Stomach (tissue), 4 donors: ENCODE measurements at regions not wholly inside any gene's neighbourhood (a gene's known extent, or its start where the extent isn't known, plus 50 kb on each side); places are given as distances from the start of the nearest gene placed in this dataset.

Source experiments
- CTCF ChIP-seq, 7 experiments: fragments of 450-650 bp in 4 of 7; fragments of 200-600 bp in 3 of 7; sonication (generic) in 3 of 7; IDR thresholded peaks; one replicate each; pipeline ENCODE4 v1.5.1; 2016 to 2019; ENCODE audit warnings: antibody characterized with exemption in 7 of 7, control low read depth in 2 of 7, mild to moderate bottlenecking in 1 of 7
- EP300 ChIP-seq: sonication (generic); formaldehyde crosslinking; IDR thresholded peaks from one replicate; pipeline ENCODE4 v1.6.1; 2017; ENCODE audit warnings: antibody characterized with exemption
- POLR2A ChIP-seq, 4 donors: fragments of 450-650 bp; IDR thresholded peaks; one replicate each; pipeline ENCODE4 v1.6.1; 2016; ENCODE audit warnings: antibody characterized with exemption in 4 of 4, control low read depth in 2 of 4, mild to moderate bottlenecking in 1 of 4, moderate library complexity in 1 of 4

GRCh38 chr9:116074658-116075057, 78.9 kb upstream of the PAPPA start:
- TF ChIP-seq CTCF (IDR thresholded peaks at IDR 0.05) (no peak), EP300 (no peak), POLR2A (IDR thresholded peaks at IDR 0.05) (no peak)
